A673 (cell line): ENCODE measurements at regions not wholly inside any gene's neighbourhood (a gene's known extent, or its start where the extent isn't known, plus 50 kb on each side); places are given as distances from the start of the nearest gene placed in this dataset.

ENCODE experiments used
- BruUV-seq: library from RNA; stranded (reverse); fragments of 400-500 nt; replicated peaks from 2 replicates; lab custom pipeline; 2021; lab: Mats Ljungman, UMichigan
- CTCF ChIA-PET: fragments of 300-600 bp; sonication (Branson Sonifier 250); formaldehyde crosslinking; loops from one replicate; lab custom pipeline; 2022; ENCODE audit warnings: antibody characterized with exemption; lab: Charles Lee
- POLR2A ChIA-PET: fragments of 300-600 bp; sonication (Branson Sonifier 250); formaldehyde crosslinking; loops from one replicate; lab custom pipeline; 2022; ENCODE audit warnings: antibody characterized with exemption; ENCODE audit not compliant: low non-redundant PET; lab: Charles Lee
- DNase-seq: peaks from one replicate; pipeline ENCODE4 v3.0.0-alpha.2; 2015; ENCODE audit warnings: low spot score
- H3K27ac ChIP-seq: fragments of 200-600 bp; sonication (generic); 2 replicates; pipeline ENCODE4 v1.5.1; 2016; ENCODE audit warnings: mixed run types, low read depth, mild to moderate bottlenecking, mixed read lengths, antibody characterized with exemption, low read length; ENCODE audit not compliant: poor library complexity, severe bottlenecking
- H3K27me3 ChIP-seq: fragments of 200-600 bp; sonication (generic); replicated peaks from 2 replicates; pipeline ENCODE4 v1.6.1; 2017; ENCODE audit warnings: mixed run types, low read depth, mild to moderate bottlenecking, mixed read lengths, antibody characterized with exemption, low read length; ENCODE audit not compliant: insufficient read depth, poor library complexity
- H3K36me3 ChIP-seq: fragments of 200-600 bp; sonication (generic); 2 replicates; pipeline ENCODE4 v1.6.1; 2016; ENCODE audit warnings: mixed run types, mild to moderate bottlenecking, mixed read lengths, antibody characterized with exemption, low read length; ENCODE audit not compliant: insufficient read depth, poor library complexity, severe bottlenecking
- H3K4me1 ChIP-seq: fragments of 200-600 bp; sonication (generic); 2 replicates; pipeline ENCODE4 v1.6.1; 2017; ENCODE audit warnings: mixed run types, mild to moderate bottlenecking, mixed read lengths, antibody characterized with exemption, low read length; ENCODE audit not compliant: insufficient read depth, poor library complexity, severe bottlenecking
- H3K4me3 ChIP-seq: fragments of 200-600 bp; sonication (generic); 2 replicates; pipeline ENCODE4 v1.5.1; 2016; ENCODE audit warnings: low read depth, mixed run types, mild to moderate bottlenecking, mixed read lengths, low read length; ENCODE audit not compliant: poor library complexity, severe bottlenecking
- H3K9me3 ChIP-seq: fragments of 200-600 bp; sonication (generic); 2 replicates; pipeline ENCODE4 v1.6.1; 2016; ENCODE audit warnings: mixed run types, low read depth, mild to moderate bottlenecking, mixed read lengths, antibody characterized with exemption, low read length; ENCODE audit not compliant: poor library complexity, severe bottlenecking
- CTCF ChIP-seq: fragments of 300-800, 200-600 bp; sonication (generic); conservative IDR thresholded peaks from 2 replicates; pipeline ENCODE4 v1.5.1; 2017; ENCODE audit warnings: low read depth, mild to moderate bottlenecking, antibody characterized with exemption, low read length, moderate library complexity, mixed read lengths
- EZH2 ChIP-seq: fragments of 200-600 bp; sonication (generic); IDR thresholded peaks from 2 replicates; pipeline ENCODE4 v1.6.1; 2017; ENCODE audit warnings: borderline replicate concordance, low read depth, mild to moderate bottlenecking, mixed read lengths, antibody characterized with exemption, low read length; ENCODE audit not compliant: poor library complexity, severe bottlenecking
- intact Hi-C: fragments of 100-400 bp; cut with micrococcal nuclease; formaldehyde crosslinking; loops from one replicate; pipeline ENCODE4 v1.10.0; 2022; ENCODE audit not compliant: unreplicated experiment

GRCh38 chr12:77213319-77213718 is 147.9 kb upstream of the E2F7 start:
- BruUV-seq: no TSS peak
- ChIA-PET POLR2A (no interaction called here), CTCF (no interaction called here)
- intact Hi-C loops: no loop called here
- H3K36me3 ChIP-seq: no peaks in the 10 kb centered on the region
- peaks cover 7% of the 10 kb centered on the region for H3K9me3 ChIP-seq
- no peak for TF ChIP-seq EZH2
- no peak for TF ChIP-seq CTCF
- DNase-seq: peak; percentile 56
- no peaks in the 10 kb centered on the region for H3K27me3 ChIP-seq
- H3K4me1 ChIP-seq: peaks cover 3% of the 10 kb centered on the region
- H3K4me3 ChIP-seq: no peak overlapping the region
- H3K27ac ChIP-seq: no peak overlapping the region

GRCh38 chr12:77210724-77211123 is 145.4 kb upstream of the E2F7 start:
- TF ChIP-seq CTCF (no peak), EZH2 (no peak)
- Histone ChIP-seq H3K9me3 (peaks cover 7% of the 10 kb centered on the region), H3K27me3 (no peaks in the 10 kb centered on the region), H3K4me3 (no peak overlapping the region), H3K36me3 (no peaks in the 10 kb centered on the region), H3K4me1 (peaks cover 3% of the 10 kb centered on the region), H3K27ac (no peak overlapping the region)
- DNase-seq: no peak
- POLR2A ChIA-PET: no interaction called here
- no TSS peak for BruUV-seq
- intact Hi-C loops: no loop called here
- CTCF ChIA-PET: no interaction called here

GRCh38 chr12:77204083-77204482 is 138.7 kb upstream of the E2F7 start:
- ChIA-PET CTCF (no interaction called here), POLR2A (interaction anchor here (0.6 kb wide), 1 partner anchor 967 kb away, joined by 3 read pairs; no protein-coding TSS in a partner anchor)
- Histone ChIP-seq H3K9me3 (no peaks in the 10 kb centered on the region), H3K4me3 (no peak overlapping the region), H3K27me3 (no peaks in the 10 kb centered on the region), H3K36me3 (no peaks in the 10 kb centered on the region), H3K4me1 (no peaks in the 10 kb centered on the region), H3K27ac (no peak overlapping the region)
- TF ChIP-seq EZH2 (no peak), CTCF (peak; percentile 40; the same call in 1 of the 2 replicates)
- peak; percentile 26 for DNase-seq
- BruUV-seq: no TSS peak
- intact Hi-C loops: no loop called here
